Keratinocyte (primary cell): ENCODE measurements at regions not wholly inside any gene's neighbourhood (a gene's known extent, or its start where the extent isn't known, plus 50 kb on each side); places are given as distances from the start of the nearest gene placed in this dataset.

Experiments
- EZH2 ChIP-seq: IDR thresholded peaks from one replicate; pipeline ENCODE4 v1.6.1; 2012; ENCODE audit warnings: inconsistent platforms, mild to moderate bottlenecking, low read length, moderate library complexity
- TF ChIP-seq, protein P1 (sequence below), 3 experiments: IDR thresholded peaks in 1 of 3; conservative IDR thresholded peaks in 1 of 3; optimal IDR thresholded peaks in 1 of 3; 2 replicates in 2 of 3; 3 replicates in 1 of 3; pipeline versions ENCODE3 to v1.5.1; 2011; ENCODE audit warnings: low read length in 3 of 3, mild to moderate bottlenecking in 3 of 3, moderate library complexity in 2 of 3, control low read depth in 1 of 3, inconsistent platforms in 1 of 3; ENCODE audit not compliant: insufficient read depth in 2 of 3; ENCODE audit errors: extremely low read depth in 1 of 3

DNA sequence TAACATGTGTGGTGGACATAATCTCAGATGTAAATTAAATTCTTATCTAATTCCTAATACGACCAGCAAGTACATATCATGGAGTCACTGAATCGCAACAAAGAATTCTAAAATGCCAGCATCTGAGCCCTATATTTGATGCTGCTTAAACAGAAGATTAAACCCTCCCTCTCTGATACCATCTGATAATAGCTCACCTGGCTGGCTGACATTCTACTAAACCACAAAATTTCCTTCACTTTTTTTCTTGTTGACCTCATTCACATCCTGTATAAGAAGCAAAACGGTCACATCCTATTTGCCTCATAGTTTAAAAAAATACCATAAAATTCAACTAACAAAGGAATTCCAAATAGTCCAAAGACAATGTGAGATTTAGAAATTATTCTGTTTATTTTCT, 371.6 kb upstream of the SLC8A1 start:
- TF ChIP-seq, protein P1, sequence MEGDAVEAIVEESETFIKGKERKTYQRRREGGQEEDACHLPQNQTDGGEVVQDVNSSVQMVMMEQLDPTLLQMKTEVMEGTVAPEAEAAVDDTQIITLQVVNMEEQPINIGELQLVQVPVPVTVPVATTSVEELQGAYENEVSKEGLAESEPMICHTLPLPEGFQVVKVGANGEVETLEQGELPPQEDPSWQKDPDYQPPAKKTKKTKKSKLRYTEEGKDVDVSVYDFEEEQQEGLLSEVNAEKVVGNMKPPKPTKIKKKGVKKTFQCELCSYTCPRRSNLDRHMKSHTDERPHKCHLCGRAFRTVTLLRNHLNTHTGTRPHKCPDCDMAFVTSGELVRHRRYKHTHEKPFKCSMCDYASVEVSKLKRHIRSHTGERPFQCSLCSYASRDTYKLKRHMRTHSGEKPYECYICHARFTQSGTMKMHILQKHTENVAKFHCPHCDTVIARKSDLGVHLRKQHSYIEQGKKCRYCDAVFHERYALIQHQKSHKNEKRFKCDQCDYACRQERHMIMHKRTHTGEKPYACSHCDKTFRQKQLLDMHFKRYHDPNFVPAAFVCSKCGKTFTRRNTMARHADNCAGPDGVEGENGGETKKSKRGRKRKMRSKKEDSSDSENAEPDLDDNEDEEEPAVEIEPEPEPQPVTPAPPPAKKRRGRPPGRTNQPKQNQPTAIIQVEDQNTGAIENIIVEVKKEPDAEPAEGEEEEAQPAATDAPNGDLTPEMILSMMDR (optimal IDR thresholded peaks at IDR 0.05 in 1 of 3, IDR thresholded peaks at IDR 0.05 in 1 of 3, conservative IDR thresholded peaks at IDR 0.05 in 1 of 3; ENCODE audit: extremely low read depth in 1 of 3, insufficient read depth in 2 of 3, low read length in 3 of 3) = no peak
- TF ChIP-seq EZH2 = no peak
